Retina (tissue), 1 donor: ENCODE measurements at regions not wholly inside any gene's neighbourhood (a gene's known extent, or its start where the extent isn't known, plus 50 kb on each side); places are given as distances from the start of the nearest gene placed in this dataset.

Experiments
- DNase-seq: peaks from one replicate; pipeline ENCODE4 v3.0.0-alpha.2; 2016

GRCh38 chr7:98679741-98680140, 62.7 kb downstream of the NPTX2 start:
- DNase-seq, result no peak

- no peak for DNase-seq
Observed at GRCh38 chr7:98681511-98681910, 64.4 kb downstream of the NPTX2 start.

- no peak for DNase-seq
Observed at GRCh38 chr7:98681951-98682350, 64.9 kb downstream of the NPTX2 start.

GRCh38 chr7:98683514-98683913, 66.4 kb downstream of the NPTX2 start:
- no peak for DNase-seq

GRCh38 chr7:98685541-98685940, 68.5 kb downstream of the NPTX2 start:
- DNase-seq, result no peak

- DNase-seq, result no peak
Observed at GRCh38 chr7:98686466-98687080, 69.5 kb downstream of the NPTX2 start.

- peak; percentile 28 for DNase-seq
Observed at GRCh38 chr7:98687111-98687751, 70.1 kb downstream of the NPTX2 start.

GRCh38 chr7:98691619-98692018, 74.5 kb downstream of the NPTX2 start:
- no peak for DNase-seq

- no peak for DNase-seq
Observed at GRCh38 chr7:98697083-98697482, 80.0 kb downstream of the NPTX2 start.

GRCh38 chr7:98697485-98698240, 80.6 kb downstream of the NPTX2 start:
- no peak for DNase-seq

GRCh38 chr7:98698976-98699375, 81.9 kb downstream of the NPTX2 start:
- DNase-seq, result no peak

GRCh38 chr7:98700533-98700932, 83.4 kb downstream of the NPTX2 start:
- DNase-seq, result no peak

GRCh38 chr7:98701372-98701771, 84.3 kb downstream of the NPTX2 start:
- DNase-seq, result no peak

GRCh38 chr7:98702021-98702420, 84.9 kb downstream of the NPTX2 start:
- no peak for DNase-seq

GRCh38 chr7:98703916-98704315, 86.8 kb downstream of the NPTX2 start:
- DNase-seq, result no peak

GRCh38 chr7:98705626-98706025, 88.5 kb downstream of the NPTX2 start:
- no peak for DNase-seq

GRCh38 chr7:98707076-98707475, 90.0 kb downstream of the NPTX2 start:
- no peak for DNase-seq

GRCh38 chr7:98711945-98712344, 94.9 kb downstream of the NPTX2 start:
- no peak for DNase-seq

- no peak for DNase-seq
Observed at GRCh38 chr7:98713165-98713810, 96.2 kb downstream of the NPTX2 start.

- DNase-seq, result no peak
Observed at GRCh38 chr7:98719396-98719795, 102.3 kb downstream of the NPTX2 start.

GRCh38 chr7:98722402-98722801, 105.3 kb downstream of the NPTX2 start:
- DNase-seq, result no peak

GRCh38 chr7:98724591-98724990, 107.5 kb downstream of the NPTX2 start:
- no peak for DNase-seq

GRCh38 chr7:98727146-98727709, 110.1 kb downstream of the NPTX2 start:
- no peak for DNase-seq
